ENCODE measurements at regions not wholly inside any gene's neighbourhood (a gene's known extent, or its start where the extent isn't known, plus 50 kb on each side); places are given as distances from the start of the nearest gene placed in this dataset.
"Not testable (repeated sequence)": the region's sequence is repeated elsewhere in the genome, so short reads cannot be mapped to it uniquely, and the experiment has no call there.

GRCh38 chr1:60699325-60699724, 383.0 kb upstream of the NFIA start:
- TF ChIP-seq CTCF (conservative IDR thresholded peaks at IDR 0.05; ENCODE audit: control insufficient read depth, insufficient read depth, low read depth, low read length): no peak
- H3K4me3 ChIP-seq (ENCODE audit: control insufficient read depth, low read depth, low read length): no peak overlapping the region
- DNase-seq (ENCODE audit: low read depth): peak; percentile 1

- no peak for DNase-seq (ENCODE audit: low read depth)
- TF ChIP-seq CTCF (conservative IDR thresholded peaks at IDR 0.05; ENCODE audit: control insufficient read depth, insufficient read depth, low read depth, low read length): no peak
Measured at GRCh38 chr1:60697204-60697994, 385.0 kb upstream of the NFIA start.

GRCh38 chr1:60696512-60696911, 385.8 kb upstream of the NFIA start:
- no peak for DNase-seq (ENCODE audit: low read depth)
- no peak for TF ChIP-seq CTCF (conservative IDR thresholded peaks at IDR 0.05; ENCODE audit: control insufficient read depth, insufficient read depth, low read depth, low read length)
- H3K4me3 ChIP-seq (ENCODE audit: control insufficient read depth, low read depth, low read length): no peak overlapping the region

More at GRCh38 chr1:60697204-60697994, 385.0 kb upstream of the NFIA start:
- no peak overlapping the region for H3K4me3 ChIP-seq (ENCODE audit: control insufficient read depth, low read depth, low read length)

- DNase-seq (ENCODE audit: low read depth): no peak
- no peak for TF ChIP-seq CTCF (conservative IDR thresholded peaks at IDR 0.05; ENCODE audit: control insufficient read depth, insufficient read depth, low read depth, low read length)
- no peak overlapping the region for H3K4me3 ChIP-seq (ENCODE audit: control insufficient read depth, low read depth, low read length)
Measured at GRCh38 chr1:60695716-60696171, 386.6 kb upstream of the NFIA start.

GRCh38 chr1:60694980-60695379, 387.4 kb upstream of the NFIA start:
- TF ChIP-seq CTCF (conservative IDR thresholded peaks at IDR 0.05; ENCODE audit: control insufficient read depth, insufficient read depth, low read depth, low read length): no peak
- DNase-seq (ENCODE audit: low read depth): no peak
- no peak overlapping the region for H3K4me3 ChIP-seq (ENCODE audit: control insufficient read depth, low read depth, low read length)

- no peak for DNase-seq (ENCODE audit: low read depth)
- no peak for TF ChIP-seq CTCF (conservative IDR thresholded peaks at IDR 0.05; ENCODE audit: control insufficient read depth, insufficient read depth, low read depth, low read length)
- no peak overlapping the region for H3K4me3 ChIP-seq (ENCODE audit: control insufficient read depth, low read depth, low read length)
Measured at GRCh38 chr1:60692031-60692430, 390.3 kb upstream of the NFIA start.

- DNase-seq (ENCODE audit: low read depth): not testable (repeated sequence)
Measured at GRCh38 chr1:60688221-60688620, 394.1 kb upstream of the NFIA start.

More at GRCh38 chr1:60688221-60688620, 394.1 kb upstream of the NFIA start:
- not testable (repeated sequence) for H3K4me3 ChIP-seq (ENCODE audit: control insufficient read depth, low read depth, low read length)

All from fibroblast of mammary gland (primary cell).